Loucy (cell line): ENCODE measurements at regions not wholly inside any gene's neighbourhood (a gene's known extent, or its start where the extent isn't known, plus 50 kb on each side); places are given as distances from the start of the nearest gene placed in this dataset.

Source experiments
- H2AFZ ChIP-seq: fragments of 200-600 bp; sonication (generic); 2 replicates; pipeline ENCODE4 v1.6.0; 2016; ENCODE audit warnings: antibody characterized with exemption, mild to moderate bottlenecking, low read length, moderate library complexity
- H3F3A ChIP-seq: fragments of 200-600 bp; 2 replicates; pipeline ENCODE4 v1.6.0; 2016; ENCODE audit warnings: antibody characterized with exemption, low read depth, mild to moderate bottlenecking
- H3K27me3 ChIP-seq: fragments of 200-600 bp; sonication (generic); 2 replicates; pipeline ENCODE4 v1.6.1; 2014; ENCODE audit warnings: low read length, mild to moderate bottlenecking; ENCODE audit not compliant: insufficient read depth, poor library complexity, severe bottlenecking
- H3K36me3 ChIP-seq: fragments of 200-600 bp; sonication (generic); 2 replicates; pipeline ENCODE4 v1.6.1; 2016; ENCODE audit warnings: low read length; ENCODE audit not compliant: insufficient read depth
- H3K4me1 ChIP-seq: fragments of 200-600 bp; sonication (generic); 2 replicates; pipeline ENCODE4 v1.5.1; 2014; ENCODE audit warnings: low read length, mild to moderate bottlenecking; ENCODE audit not compliant: insufficient read depth, poor library complexity, severe bottlenecking
- H3K4me2 ChIP-seq: fragments of 200-600 bp; sonication (generic); 2 replicates; pipeline ENCODE4 v1.6.0; 2014; ENCODE audit warnings: antibody characterized with exemption, low read length, low read depth, mild to moderate bottlenecking; ENCODE audit not compliant: poor library complexity, severe bottlenecking
- H3K4me3 ChIP-seq: fragments of 200-600 bp; sonication (generic); 2 replicates; pipeline ENCODE4 v1.5.1; 2014; ENCODE audit warnings: low read length, mild to moderate bottlenecking, mixed read lengths; ENCODE audit not compliant: poor library complexity, severe bottlenecking
- H3K79me2 ChIP-seq: fragments of 200-600 bp; sonication (generic); 2 replicates; pipeline ENCODE4 v1.6.1; 2014; ENCODE audit warnings: low read length; ENCODE audit not compliant: insufficient read depth
- H3K9ac ChIP-seq: fragments of 200-600 bp; sonication (generic); 2 replicates; pipeline ENCODE4 v1.6.0; 2014; ENCODE audit warnings: mild to moderate bottlenecking, low read depth, low read length, moderate library complexity; ENCODE audit not compliant: poor library complexity, severe bottlenecking
- H3K9me2 ChIP-seq: fragments of 200-600 bp; sonication (generic); replicated peaks from 2 replicates; pipeline ENCODE4 v1.6.1; 2016; ENCODE audit warnings: low read depth, low read length, mixed read lengths
- H3K9me3 ChIP-seq: fragments of 200-600 bp; sonication (generic); 2 replicates; pipeline ENCODE4 v1.6.1; 2014; ENCODE audit warnings: mild to moderate bottlenecking, antibody characterized with exemption, low read length, low read depth; ENCODE audit not compliant: insufficient read depth
- H4K20me1 ChIP-seq: fragments of 200-600 bp; sonication (generic); 2 replicates; pipeline ENCODE4 v1.6.0; 2014; ENCODE audit warnings: antibody characterized with exemption, low read length, mild to moderate bottlenecking; ENCODE audit not compliant: insufficient read depth, poor library complexity, severe bottlenecking
- CTCF ChIP-seq: fragments of 200-600 bp; sonication (generic); conservative IDR thresholded peaks from 2 replicates; pipeline ENCODE4 v1.5.1; 2014; ENCODE audit warnings: mild to moderate bottlenecking, antibody characterized with exemption, low read length
- EZH2phosphoT487 ChIP-seq: fragments of 200-600 bp; IDR thresholded peaks from 2 replicates; pipeline ENCODE4 v1.6.1; 2018; ENCODE audit warnings: antibody characterized with exemption, mild to moderate bottlenecking, moderate library complexity, borderline replicate concordance

DNA sequence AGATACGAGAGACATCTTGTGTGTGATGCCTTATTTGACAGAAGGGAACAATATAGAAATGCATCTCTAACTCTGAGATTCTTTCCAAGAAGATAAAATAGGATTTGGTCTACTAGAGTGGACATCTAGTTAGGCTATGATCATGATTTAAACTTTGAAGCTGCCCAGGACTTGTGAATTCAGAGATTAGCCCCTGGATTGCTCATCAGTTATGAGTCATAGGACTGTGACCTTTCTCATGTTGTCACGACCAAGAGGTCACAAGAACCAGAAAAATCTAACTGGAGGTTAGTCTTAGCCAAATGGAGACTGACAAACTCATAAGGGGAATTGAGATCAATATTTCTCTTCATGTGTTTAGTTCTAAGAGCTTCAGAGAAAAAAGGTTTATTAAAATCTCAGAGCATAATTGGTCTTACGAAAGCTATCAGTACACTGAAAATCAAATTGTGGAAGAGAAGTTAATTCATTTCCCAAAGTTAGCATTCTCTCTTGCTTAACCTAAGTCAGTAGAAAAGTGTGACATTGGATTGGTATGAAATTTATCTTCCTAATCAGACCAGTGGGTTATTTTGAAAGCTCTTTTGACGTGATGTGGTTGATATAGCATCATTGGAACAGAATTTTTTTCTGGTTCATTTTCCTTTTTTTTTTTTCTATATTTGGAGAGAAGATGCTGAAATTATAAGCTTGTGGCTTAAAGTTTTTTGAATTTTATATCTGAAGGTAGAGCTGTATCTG, 245.7 kb downstream of the RNF144B start:
- no peak overlapping the region for H3K4me3 ChIP-seq
- H4K20me1 ChIP-seq, result no peaks in the 10 kb centered on the region
- H3K9me3 ChIP-seq, result no peaks in the 10 kb centered on the region
- H3K27me3 ChIP-seq, result no peaks in the 10 kb centered on the region
- H3K9ac ChIP-seq, result no peak overlapping the region
- H3K9me2 ChIP-seq, result no peaks in the 10 kb centered on the region; the same call in 1 of the 2 replicates
- no peaks in the 10 kb centered on the region for H3F3A ChIP-seq
- H3K4me2 ChIP-seq, result no peak overlapping the region
- H2AFZ ChIP-seq, result no peak overlapping the region
- no peaks in the 10 kb centered on the region for H3K36me3 ChIP-seq
- no peaks in the 10 kb centered on the region for H3K4me1 ChIP-seq
- no peak for TF ChIP-seq EZH2phosphoT487
- no peak for TF ChIP-seq CTCF
- H3K79me2 ChIP-seq, result no peaks in the 10 kb centered on the region

DNA sequence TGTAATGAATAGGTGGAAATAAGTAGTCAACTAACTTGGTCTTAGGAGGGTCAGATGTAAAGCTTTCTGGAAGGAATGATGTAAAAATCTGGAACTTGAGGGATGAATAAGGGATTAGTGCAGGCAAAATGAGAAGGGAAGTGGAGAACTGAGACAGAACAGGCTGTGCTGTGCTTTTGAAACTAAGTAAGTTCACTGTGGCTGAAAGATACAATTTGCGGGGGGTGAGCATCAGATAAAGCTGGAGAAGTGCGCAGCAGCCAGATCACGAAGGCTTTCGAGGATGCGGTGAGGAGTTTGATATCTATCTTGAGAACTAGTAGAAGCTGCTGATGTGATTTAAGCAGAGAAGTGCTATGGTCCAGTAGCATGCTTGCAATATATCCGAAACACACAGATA, 247.8 kb downstream of the RNF144B start:
- no peaks in the 10 kb centered on the region for H3K36me3 ChIP-seq
- no peaks in the 10 kb centered on the region for H3K79me2 ChIP-seq
- H3K9ac ChIP-seq, result no peak overlapping the region
- no peak overlapping the region for H3K4me2 ChIP-seq
- no peaks in the 10 kb centered on the region for H3F3A ChIP-seq
- H2AFZ ChIP-seq, result no peak overlapping the region
- H3K27me3 ChIP-seq, result no peaks in the 10 kb centered on the region
- H4K20me1 ChIP-seq, result no peaks in the 10 kb centered on the region
- TF ChIP-seq CTCF, result no peak
- TF ChIP-seq EZH2phosphoT487, result no peak
- H3K9me3 ChIP-seq, result no peaks in the 10 kb centered on the region
- no peaks in the 10 kb centered on the region for H3K4me1 ChIP-seq
- no peak overlapping the region for H3K4me3 ChIP-seq
- no peaks in the 10 kb centered on the region for H3K9me2 ChIP-seq

- H3K4me2 ChIP-seq, result no peak overlapping the region
- H4K20me1 ChIP-seq, result no peaks in the 10 kb centered on the region
- H3K9me2 ChIP-seq, result no peaks in the 10 kb centered on the region
- no peak for TF ChIP-seq CTCF
- no peak for TF ChIP-seq EZH2phosphoT487
- H3K4me3 ChIP-seq, result no peak overlapping the region
- no peaks in the 10 kb centered on the region for H3K36me3 ChIP-seq
- H3K4me1 ChIP-seq, result no peaks in the 10 kb centered on the region
- no peaks in the 10 kb centered on the region for H3K79me2 ChIP-seq
- no peaks in the 10 kb centered on the region for H3K27me3 ChIP-seq
- H3F3A ChIP-seq, result no peaks in the 10 kb centered on the region
- no peaks in the 10 kb centered on the region for H3K9me3 ChIP-seq
- no peak overlapping the region for H3K9ac ChIP-seq
- H2AFZ ChIP-seq, result no peak overlapping the region
Measured at GRCh38 chr6:18640134-18640533, 253.0 kb downstream of the RNF144B start.
